ENCODE measurements at regions not wholly inside any gene's neighbourhood (a gene's known extent, or its start where the extent isn't known, plus 50 kb on each side); places are given as distances from the start of the nearest gene placed in this dataset.
"Not testable (repeated sequence)": the region's sequence is repeated elsewhere in the genome, so short reads cannot be mapped to it uniquely, and the experiment has no call there.

DNA sequence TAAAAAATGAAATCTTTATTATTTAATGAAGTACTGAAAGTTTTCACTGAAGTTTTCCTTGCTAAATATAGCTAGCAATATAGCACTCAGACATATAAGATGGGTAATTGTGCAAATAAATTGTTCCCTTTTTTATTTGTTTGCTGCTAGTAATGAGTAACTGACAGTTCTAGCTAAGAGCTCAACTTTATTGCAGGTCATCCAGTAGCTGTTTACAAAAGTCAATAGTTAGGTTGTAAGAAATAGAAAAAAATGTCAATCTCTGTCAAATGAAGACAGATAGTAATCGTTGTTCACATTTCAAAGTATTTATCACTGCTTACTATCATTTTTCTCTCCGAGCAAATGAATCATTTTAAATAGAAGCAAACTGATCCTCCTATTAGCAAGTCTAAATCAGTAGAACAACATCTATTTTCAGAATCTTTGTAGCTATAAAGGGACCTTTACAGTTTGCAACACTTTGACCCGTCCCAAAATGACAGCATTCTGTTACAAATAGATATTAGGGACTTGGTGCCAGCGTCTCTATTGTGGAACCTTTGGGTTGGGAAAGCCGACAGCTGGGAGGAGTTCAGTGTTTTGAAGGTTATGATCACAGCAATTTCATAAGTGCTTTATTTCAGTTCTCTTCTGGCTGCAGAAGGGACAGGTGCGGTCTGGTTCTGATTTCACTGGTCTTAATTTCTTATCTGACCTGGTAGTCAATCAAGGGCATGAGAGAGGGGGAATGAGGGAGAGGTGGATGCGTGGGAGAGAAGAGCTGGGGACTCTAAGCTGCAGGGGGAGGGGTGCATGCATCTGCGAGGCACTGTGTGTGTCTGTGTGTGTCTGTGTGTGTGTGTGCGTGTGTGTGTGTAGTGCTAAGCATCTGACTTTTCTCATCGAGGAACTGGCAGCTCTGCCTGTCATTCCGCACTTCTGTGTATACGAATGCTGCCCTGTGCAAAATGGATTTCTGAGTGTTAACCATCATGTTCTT, 227.9 kb upstream of the PITX2 start:
- no peak for DNase-seq

DNA sequence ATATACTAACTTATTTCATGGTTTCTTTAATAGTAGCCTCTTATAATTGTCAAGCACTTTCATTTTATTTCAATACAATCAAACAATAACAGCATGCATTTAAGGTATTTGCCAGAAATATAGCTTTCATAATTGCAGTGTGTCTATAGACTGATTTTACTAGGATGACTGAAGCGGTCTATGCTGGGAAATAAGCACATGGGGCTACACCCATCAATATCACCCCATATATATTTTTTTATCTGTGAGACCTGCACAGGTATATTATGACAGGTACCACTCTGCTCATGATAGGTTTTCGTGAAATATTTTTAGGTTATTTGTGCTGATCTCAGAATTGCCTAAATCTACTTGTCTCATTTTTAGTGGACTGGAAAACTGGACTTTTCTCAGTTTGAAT, 229.1 kb upstream of the PITX2 start:
- DNase-seq: no peak

GRCh38 chr4:110852793-110853192, 229.9 kb upstream of the PITX2 start:
- no peak for DNase-seq

- DNase-seq: no peak
Measured at GRCh38 chr4:110853242-110853641, 230.4 kb upstream of the PITX2 start.

DNA sequence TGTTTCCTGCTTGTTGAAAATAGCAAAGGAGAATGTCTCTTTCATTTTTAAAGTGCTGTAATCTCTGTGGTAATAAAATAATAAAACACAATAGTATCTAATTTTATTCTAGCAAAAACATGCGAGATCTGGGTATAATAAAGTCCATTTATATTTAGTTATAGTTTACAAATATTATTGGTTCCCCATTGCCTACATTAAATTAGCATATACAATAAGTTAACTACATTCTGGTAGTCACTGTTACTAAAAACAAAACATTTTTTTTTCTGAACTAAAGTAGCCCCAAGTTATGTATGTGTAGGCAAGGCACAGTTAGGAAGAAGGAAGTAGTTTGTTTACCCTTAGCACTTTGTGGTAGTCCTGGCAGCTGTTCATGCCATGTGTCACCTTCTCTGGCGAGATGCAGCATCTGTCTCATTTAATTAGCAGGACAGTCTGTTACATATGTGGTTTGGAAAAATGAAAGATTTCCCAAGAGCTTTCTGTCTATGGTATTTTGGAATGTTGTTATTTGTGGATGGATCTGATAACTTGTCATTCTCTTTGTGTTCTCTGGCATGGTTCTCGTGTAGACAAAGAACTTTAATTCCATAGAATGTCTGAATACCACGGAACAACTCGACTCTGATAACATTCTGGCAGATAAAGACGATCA, 231.3 kb upstream of the PITX2 start:
- DNase-seq: no peak

DNA sequence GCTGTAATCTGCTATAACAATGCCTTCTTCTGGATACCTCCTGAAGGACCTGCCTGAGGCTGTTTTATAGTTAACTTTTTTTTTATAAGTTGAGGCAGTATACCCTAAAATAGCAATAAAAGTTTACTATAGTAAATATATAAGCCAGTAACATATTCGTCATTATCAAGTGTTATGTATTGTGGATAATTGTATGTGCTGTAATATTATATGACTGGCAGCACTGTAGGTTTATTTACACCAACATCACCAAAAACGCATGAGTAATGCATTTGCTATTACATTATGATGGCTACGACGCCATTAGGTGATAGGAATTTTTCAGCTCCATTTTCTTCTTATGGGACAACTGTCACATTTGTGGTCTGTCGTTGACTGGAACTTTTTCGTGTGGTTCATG, 237.2 kb upstream of the PITX2 start:
- no peak for DNase-seq

GRCh38 chr4:110860901-110861300, 238.0 kb upstream of the PITX2 start:
- no peak for DNase-seq

DNA sequence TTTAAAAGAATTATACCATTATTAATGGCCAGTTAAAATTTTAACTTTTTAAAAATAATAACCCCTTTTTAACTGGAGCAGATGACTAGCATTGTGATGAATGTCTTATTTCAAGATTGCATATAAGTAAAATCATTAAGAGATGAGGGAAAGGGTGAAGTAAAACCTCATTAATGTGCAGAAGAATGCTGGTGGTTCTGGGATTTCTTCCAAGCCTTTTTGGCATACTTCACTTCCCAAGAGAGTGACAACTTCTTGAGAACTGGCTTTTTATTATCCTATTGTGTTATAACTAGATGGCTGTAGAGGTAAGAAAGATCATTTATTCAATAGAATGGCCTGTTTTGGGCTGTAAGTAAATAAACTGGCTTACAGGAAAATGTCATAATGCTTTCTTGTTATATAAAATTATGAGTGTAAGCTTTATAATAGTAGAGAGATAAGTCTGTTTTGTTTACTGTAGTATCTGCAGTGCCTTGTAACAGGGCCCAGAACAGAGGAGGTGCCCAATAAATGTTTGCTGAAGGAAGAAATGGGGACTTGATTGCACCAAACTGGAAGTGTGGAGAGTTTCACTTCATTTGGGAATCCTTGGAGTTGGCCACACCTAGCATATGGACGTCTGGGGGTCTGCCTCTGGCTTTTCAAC, 242.9 kb upstream of the PITX2 start:
- no peak for DNase-seq

DNA sequence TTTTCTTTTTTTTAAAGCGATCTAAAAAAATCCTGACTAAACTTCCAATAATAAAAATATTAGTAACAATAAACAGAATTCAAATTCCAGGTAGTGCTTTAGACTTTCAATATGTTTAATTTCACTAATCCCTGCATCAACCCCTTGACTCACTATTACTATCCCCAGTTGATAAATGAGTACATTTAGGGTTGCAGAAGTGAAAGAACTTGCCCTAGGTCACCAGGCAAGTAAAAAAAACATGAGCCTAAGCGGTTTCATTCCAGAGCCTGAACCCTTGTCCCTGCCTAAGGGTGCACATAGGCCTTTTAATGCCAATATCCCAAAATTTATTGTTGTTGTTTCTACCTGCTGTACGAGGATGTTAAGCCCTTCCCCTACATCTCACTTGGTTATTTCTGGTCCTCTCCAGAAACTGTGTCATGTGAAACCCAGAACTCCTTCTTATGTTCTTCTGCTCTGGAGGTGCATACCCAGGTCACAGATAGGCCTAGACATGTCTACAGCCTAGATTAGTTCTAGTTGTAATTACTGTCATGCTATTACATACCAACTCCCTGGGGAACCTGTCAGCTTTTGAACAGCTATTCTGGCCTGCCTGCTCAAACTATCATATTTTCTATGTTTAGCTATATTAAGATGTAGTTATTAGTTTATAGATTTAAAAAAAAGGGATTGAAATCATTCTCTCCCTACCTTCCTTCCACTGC, 244.5 kb upstream of the PITX2 start:
- no peak for DNase-seq

GRCh38 chr4:110867981-110868720, 245.3 kb upstream of the PITX2 start:
- no peak for DNase-seq

DNA sequence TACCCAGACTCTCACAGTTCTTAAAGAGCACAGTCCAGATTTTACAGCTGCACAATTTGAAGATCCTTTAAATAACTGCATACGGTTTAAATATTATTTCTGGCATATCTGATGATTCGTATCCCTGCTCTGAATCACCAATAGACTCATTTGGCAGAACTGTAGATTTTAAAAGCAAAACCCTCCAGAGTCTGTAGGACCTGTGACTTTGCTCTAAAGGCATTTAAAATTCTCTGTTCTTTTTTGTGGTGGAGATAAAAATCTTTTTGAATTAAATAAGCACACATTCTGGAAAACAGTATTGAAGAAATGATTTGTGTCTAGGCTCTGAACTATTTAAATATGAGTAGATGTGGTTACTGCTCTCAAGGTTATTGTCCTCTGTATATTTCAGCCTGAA, 246.2 kb upstream of the PITX2 start:
- no peak for DNase-seq

DNA sequence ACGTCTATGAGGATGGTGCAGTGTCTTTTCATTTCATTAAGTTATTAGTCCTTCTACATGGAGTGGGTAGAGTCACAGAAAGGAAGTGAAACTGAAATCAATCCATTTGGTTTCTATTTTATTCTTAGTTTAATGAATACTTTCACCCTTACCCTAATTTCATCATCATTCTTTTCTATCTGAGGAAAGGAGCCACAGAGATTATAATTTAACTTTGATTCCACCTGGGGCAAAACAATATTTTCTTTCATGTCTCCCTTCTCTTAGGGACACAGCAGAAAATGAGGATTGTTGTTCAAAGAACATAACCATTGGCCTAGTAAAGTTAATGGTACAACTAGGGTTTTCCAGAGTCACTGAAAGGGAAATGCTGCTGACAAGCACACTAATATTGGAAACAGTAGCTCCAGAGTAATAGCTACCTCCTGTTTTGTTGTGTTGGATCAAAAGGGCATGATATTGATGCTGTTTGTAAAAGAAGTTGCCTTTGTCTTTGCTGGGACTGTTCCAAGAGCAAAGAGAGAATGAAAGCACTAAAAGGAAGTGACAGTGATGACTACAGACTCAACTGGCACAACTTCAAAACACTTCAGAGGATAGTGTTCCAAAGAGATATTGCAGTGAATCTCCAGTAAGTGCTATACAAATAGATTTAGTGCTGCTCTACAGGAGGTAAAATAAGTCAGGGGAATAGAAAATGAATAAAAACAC, 247.1 kb upstream of the PITX2 start:
- DNase-seq: no peak

DNA sequence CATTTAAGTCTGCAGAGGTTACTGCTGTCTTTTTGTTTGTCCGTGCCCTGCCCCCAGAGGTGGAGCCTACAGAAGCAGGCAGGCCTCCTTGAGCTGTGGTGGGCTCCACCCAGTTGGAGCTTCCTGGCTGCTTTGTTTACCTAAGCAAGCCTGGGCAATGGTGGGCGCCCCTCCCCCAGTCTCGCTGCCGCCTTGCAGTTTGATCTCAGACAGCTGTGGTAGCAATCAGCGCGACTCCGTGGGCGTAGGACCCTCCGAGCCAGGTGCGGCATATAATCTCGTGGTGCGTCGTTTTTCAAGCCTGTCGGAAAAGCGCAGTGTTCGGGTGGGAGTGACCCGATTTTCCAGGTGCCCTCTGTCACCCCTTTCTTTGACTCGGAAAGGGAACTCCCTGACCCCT, 253.3 kb upstream of the PITX2 start:
- not testable (repeated sequence) for DNase-seq

GRCh38 chr4:110876866-110877265, 254.0 kb upstream of the PITX2 start:
- DNase-seq: no peak

- DNase-seq: no peak
Measured at GRCh38 chr4:110877778-110878370, 255.0 kb upstream of the PITX2 start.

GRCh38 chr4:110878413-110878812, 255.5 kb upstream of the PITX2 start:
- no peak for DNase-seq

DNA sequence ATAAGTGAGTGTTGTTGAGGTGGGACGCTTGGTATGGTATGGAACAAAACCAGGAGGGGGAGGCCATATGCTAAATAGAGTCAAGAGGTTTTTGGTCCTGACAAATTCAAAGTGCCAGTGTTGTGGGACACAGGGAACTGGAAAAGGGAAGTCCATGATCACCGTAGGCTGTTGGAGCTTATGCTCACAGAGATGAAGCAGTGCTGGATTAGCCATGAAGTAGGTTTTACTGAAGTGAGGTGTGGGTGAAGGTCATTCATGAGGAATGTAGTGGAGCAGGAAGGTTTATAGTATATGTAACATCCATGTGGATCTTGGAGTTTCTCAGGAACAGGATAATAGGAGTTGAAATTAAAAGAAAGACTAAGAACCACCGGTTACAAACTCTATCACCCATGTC, 256.1 kb upstream of the PITX2 start:
- DNase-seq: no peak

DNA sequence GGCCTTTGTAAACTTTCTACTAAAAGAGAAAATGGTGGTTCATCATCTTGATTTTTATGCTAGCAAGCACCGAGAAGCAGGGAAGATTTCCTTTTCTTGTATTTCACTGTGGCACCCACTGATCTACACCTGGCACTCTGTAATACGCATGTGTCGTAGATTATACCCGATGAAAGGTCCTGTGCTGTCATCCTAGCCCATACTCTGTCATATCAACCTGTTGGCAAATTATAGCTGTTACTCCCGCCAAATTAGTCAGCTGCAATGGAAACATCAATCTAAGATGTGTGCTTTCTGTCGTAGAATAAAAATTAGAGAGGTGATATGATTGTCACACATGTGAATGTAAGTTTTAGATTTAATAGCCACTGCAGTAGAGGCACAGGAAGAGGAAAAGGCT, 263.4 kb upstream of the PITX2 start:
- no peak for DNase-seq

DNA sequence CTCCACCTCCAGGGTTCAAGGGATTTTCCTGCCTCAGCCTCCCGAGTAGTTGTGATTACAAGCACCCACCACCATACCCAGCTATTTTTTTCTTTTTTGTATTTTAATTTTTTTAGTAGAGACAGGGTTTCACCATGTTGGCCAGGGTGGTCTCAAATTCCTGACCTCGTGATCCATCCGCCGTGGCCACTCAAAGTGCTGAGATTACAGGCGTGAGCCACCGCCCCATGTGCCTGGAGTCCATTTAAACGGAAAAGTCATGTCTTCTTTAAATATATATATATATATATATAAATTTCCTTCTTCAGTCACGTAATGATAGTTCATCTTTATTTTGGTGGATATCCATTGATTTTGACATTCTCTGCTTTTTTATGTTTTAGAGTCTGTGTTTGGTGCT, 264.0 kb upstream of the PITX2 start:
- no peak for DNase-seq

DNA sequence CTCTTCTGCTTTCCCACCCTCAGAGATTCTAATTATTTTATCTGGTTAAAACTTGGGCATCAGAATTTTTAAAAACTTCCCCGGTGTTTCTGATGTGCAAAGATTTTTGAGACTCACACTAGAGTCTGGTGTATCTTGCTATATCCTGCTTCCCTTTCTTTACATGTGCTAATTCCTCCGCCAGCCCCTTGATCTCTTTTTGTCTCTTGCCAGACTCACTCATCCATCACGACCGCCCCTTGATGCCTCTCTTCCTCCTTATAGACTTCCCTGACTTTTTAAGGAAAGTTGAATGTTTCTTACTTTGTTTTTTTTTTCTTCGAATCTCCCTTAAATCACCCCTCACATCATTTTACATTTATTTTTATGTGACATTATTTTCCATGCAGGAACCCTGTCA, 274.9 kb upstream of the PITX2 start:
- no peak for DNase-seq

- DNase-seq: no peak
Measured at GRCh38 chr4:110898290-110898689, 275.4 kb upstream of the PITX2 start.

Measured in NCI-H2171 (cell line).